ENCODE measurements at regions not wholly inside any gene's neighbourhood (a gene's known extent, or its start where the extent isn't known, plus 50 kb on each side); places are given as distances from the start of the nearest gene placed in this dataset.
A peak's percentile ranks its signal among the peaks of the same experiment; 100 is the strongest.

DNA sequence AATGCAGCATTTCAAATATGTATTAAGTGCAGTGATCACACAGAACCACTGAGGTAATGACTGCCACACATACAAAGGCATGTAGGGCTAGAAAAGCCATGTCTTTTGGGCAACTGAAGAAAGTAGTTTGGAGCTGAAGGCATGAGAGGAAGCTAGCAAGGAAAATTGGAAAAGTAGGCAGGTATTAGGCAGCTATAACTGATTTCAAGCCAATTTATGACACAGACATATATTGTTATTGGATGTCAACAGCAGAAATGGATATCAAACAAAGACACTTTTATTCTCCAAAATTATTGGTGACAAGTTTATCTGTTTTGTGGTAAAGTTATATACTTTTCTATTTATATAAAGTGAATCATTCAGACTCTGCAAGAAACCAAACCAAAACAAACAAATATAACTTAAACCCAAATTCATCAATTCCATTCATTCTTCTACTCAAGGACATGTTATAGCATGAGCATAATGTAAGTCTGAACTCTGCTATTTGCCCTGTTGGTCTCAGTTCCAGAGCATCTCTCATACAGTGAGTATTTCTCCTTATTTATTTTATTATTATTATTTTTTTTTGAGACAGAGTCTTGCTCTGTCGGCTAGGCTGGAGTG lies 307.4 kb upstream of the COL8A1 start:
- WGBS, 2 donors (ENCODE audit: low coverage in 1 of 2) = 83 to 100% methylated on average over 1 of the region's 1 CpG
- Histone ChIP-seq H3K9me3 (no peaks in the 10 kb centered on the region), H3K4me3 (no peak overlapping the region), H3K27me3 (no peaks in the 10 kb centered on the region), H3K36me3 (no peaks in the 10 kb centered on the region), H3K4me1 (no peaks in the 10 kb centered on the region), H3K27ac (no peak overlapping the region)
- no peak for TF ChIP-seq POLR2AphosphoS5 (IDR thresholded peaks at IDR 0.05)
- TF ChIP-seq, protein P1, sequence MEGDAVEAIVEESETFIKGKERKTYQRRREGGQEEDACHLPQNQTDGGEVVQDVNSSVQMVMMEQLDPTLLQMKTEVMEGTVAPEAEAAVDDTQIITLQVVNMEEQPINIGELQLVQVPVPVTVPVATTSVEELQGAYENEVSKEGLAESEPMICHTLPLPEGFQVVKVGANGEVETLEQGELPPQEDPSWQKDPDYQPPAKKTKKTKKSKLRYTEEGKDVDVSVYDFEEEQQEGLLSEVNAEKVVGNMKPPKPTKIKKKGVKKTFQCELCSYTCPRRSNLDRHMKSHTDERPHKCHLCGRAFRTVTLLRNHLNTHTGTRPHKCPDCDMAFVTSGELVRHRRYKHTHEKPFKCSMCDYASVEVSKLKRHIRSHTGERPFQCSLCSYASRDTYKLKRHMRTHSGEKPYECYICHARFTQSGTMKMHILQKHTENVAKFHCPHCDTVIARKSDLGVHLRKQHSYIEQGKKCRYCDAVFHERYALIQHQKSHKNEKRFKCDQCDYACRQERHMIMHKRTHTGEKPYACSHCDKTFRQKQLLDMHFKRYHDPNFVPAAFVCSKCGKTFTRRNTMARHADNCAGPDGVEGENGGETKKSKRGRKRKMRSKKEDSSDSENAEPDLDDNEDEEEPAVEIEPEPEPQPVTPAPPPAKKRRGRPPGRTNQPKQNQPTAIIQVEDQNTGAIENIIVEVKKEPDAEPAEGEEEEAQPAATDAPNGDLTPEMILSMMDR (IDR thresholded peaks at IDR 0.05) = no peak
- no peak for TF ChIP-seq POLR2A (IDR thresholded peaks at IDR 0.05)
- TF ChIP-seq EP300 (IDR thresholded peaks at IDR 0.05) = no peak
- ATAC-seq = no peak

DNA sequence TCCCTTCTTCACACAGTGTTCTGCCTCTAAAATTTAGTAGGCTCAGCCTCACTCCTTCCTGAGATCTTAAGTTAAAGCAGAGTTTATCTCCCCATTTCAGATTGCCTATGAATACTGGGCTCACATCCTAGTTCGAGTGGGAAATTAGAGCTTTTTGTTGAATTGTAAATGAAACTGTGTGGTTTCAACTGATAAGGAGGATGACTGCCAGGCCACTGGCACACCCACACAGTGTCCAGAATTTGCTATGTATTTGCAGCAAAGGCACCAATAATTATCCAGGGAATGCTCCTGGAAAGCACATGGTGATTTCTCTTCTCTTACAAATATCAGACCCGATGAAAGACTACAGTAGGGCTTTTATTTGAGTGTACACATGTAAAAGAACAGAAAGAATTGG lies 308.1 kb upstream of the COL8A1 start:
- no peak for TF ChIP-seq EP300 (IDR thresholded peaks at IDR 0.05)
- TF ChIP-seq POLR2A (IDR thresholded peaks at IDR 0.05) = no peak
- TF ChIP-seq, protein P1 (IDR thresholded peaks at IDR 0.05) = no peak
- no peak for TF ChIP-seq POLR2AphosphoS5 (IDR thresholded peaks at IDR 0.05)
- H3K9me3 ChIP-seq = no peaks in the 10 kb centered on the region
- H3K27me3 ChIP-seq = no peaks in the 10 kb centered on the region
- H3K27ac ChIP-seq = no peak overlapping the region
- H3K4me3 ChIP-seq = no peak overlapping the region
- no peak for ATAC-seq
- WGBS, 2 donors (ENCODE audit: low coverage in 1 of 2) = 38 to 43% methylated on average over 2 of the region's 2 CpGs
- H3K36me3 ChIP-seq = no peaks in the 10 kb centered on the region
- no peaks in the 10 kb centered on the region for H3K4me1 ChIP-seq

DNA sequence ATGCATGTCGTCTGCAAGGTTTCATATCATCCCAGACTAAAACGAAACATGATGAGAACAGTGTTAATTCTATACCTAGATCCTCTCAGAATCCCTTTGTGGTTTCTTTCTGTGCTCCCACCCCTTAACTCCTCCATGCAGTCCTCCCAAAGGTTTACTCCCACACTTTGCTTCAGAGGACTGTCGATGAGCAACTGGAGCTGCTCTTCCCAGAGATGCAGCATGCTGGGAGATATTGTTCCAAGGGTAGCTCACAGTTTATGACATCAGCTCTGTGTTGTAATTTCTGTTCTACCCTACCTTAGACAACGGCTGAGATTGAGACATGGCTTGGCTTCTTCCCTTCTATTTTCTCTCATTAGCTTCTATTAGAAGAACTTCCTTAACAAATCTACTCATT lies 313.0 kb upstream of the COL8A1 start:
- 56 to 79% methylated on average over 4 of the region's 4 CpGs for WGBS, 2 donors (ENCODE audit: low coverage in 1 of 2)
- Histone ChIP-seq H3K27me3 (no peaks in the 10 kb centered on the region), H3K27ac (no peak overlapping the region), H3K4me3 (no peak overlapping the region), H3K4me1 (peaks cover 0 to under 1% (median 0%) of the 10 kb centered on the region in 3 donors), H3K9me3 (no peaks in the 10 kb centered on the region), H3K36me3 (no peaks in the 10 kb centered on the region)
- TF ChIP-seq EP300 (IDR thresholded peaks at IDR 0.05) (no peak), POLR2A (IDR thresholded peaks at IDR 0.05) (no peak), POLR2AphosphoS5 (IDR thresholded peaks at IDR 0.05) (no peak)
- TF ChIP-seq, protein P1 (IDR thresholded peaks at IDR 0.05) = no peak
- ATAC-seq = peak; percentile 50

DNA sequence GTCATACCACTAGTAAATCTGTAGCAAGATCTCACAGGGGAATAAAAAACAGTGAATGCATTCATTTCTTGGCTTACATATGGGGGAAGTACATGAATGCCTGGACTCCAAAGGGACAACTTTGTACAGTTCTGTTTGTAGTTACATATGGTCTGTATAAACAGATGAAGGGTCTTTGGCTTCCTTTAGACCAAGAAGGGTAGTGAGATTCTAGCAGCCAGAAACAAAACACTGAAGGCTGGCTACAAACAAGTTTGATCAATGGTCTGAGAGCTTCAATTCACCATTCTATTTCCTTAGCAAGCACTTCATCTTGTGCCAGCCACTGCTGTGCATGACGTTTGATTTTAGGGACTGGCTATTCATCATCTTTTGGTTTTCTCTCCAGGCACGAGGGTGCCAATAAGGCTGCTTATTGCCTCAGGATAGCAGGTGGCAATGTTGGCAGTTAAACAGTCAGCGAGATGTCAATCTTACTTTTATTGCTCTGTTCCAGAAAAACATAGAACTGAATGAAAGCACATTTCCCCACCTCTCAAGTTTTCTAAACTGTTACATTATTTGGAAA lies 313.7 kb upstream of the COL8A1 start:
- 41 to 48% methylated on average over 3 of the region's 3 CpGs for WGBS, 2 donors (ENCODE audit: low coverage in 1 of 2)
- no peak overlapping the region for H3K27ac ChIP-seq
- H3K9me3 ChIP-seq = no peaks in the 10 kb centered on the region
- no peaks in the 10 kb centered on the region for H3K36me3 ChIP-seq
- TF ChIP-seq EP300 (IDR thresholded peaks at IDR 0.05) = no peak
- no peak for TF ChIP-seq POLR2A (IDR thresholded peaks at IDR 0.05)
- no peak for TF ChIP-seq POLR2AphosphoS5 (IDR thresholded peaks at IDR 0.05)
- TF ChIP-seq, protein P1 (IDR thresholded peaks at IDR 0.05) = no peak
- no peak overlapping the region for H3K4me3 ChIP-seq
- no peak for ATAC-seq
- H3K27me3 ChIP-seq = no peaks in the 10 kb centered on the region
- H3K4me1 ChIP-seq = peaks cover 0 to 7% (median 2%) of the 10 kb centered on the region in 3 donors

DNA sequence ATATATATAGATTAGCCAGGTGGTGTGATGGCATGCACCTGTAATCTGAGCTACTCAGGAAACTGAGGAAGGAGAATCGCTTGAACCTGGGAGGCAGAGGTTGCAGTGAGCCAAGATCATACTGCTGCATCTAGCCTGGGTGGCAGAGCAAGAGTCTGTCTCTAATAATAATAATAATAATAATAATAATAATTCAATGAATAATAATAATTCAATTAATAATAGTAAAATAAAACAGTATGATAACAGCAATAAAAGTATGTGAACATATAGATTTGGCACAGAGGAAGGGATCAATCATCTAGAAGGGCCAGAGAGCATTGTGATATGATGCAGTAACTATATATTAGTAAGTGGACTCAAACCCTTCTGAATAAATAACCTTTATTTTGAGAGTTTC lies 314.5 kb upstream of the COL8A1 start:
- no peaks in the 10 kb centered on the region for H3K36me3 ChIP-seq
- H3K27ac ChIP-seq = no peak overlapping the region
- peaks cover 4 to 10% (median 5%) of the 10 kb centered on the region in 3 donors for H3K4me1 ChIP-seq
- ATAC-seq = no peak
- TF ChIP-seq POLR2A (IDR thresholded peaks at IDR 0.05) = no peak
- TF ChIP-seq, protein P1 (IDR thresholded peaks at IDR 0.05) = no peak
- no peak for TF ChIP-seq POLR2AphosphoS5 (IDR thresholded peaks at IDR 0.05)
- no peak for TF ChIP-seq EP300 (IDR thresholded peaks at IDR 0.05)
- H3K9me3 ChIP-seq = no peaks in the 10 kb centered on the region
- H3K4me3 ChIP-seq = no peak overlapping the region
- WGBS, 2 donors (ENCODE audit: low coverage in 1 of 2) = 20 to 100% methylated on average over 1 of the region's 1 CpG
- no peaks in the 10 kb centered on the region for H3K27me3 ChIP-seq

Measured in gastroesophageal sphincter (tissue), 4 donors.